SK-N-SH (cell line): ENCODE measurements at regions not wholly inside any gene's neighbourhood (a gene's known extent, or its start where the extent isn't known, plus 50 kb on each side); places are given as distances from the start of the nearest gene placed in this dataset.
"Not testable (repeated sequence)": the region's sequence is repeated elsewhere in the genome, so short reads cannot be mapped to it uniquely, and the experiment has no call there.

Experiments used
- CTCF ChIA-PET: fragments of 300-600, 350-600 bp; formaldehyde crosslinking; extraction: SDS; loops from one replicate; lab custom pipeline; 2021; lab: Yijun Ruan, JAX
- POLR2A ChIA-PET: fragments of 350-600 bp; sonication (Branson Sonifier 250); formaldehyde crosslinking; extraction: SDS; loops from one replicate; lab custom pipeline; 2020; ENCODE audit warnings: antibody characterized with exemption, inconsistent platforms; lab: Yijun Ruan, JAX
- DNase-seq: peaks from one replicate; pipeline ENCODE4 v3.0.0; 2012
- H2AFZ ChIP-seq: fragments of 200-600 bp; sonication (generic); 2 replicates; pipeline ENCODE4 v1.8.1; 2016; ENCODE audit warnings: antibody characterized with exemption, mild to moderate bottlenecking, low read depth
- H3F3A ChIP-seq: fragments of 200-600 bp; sonication (generic); replicated peaks from 2 replicates; pipeline ENCODE3; 2016; ENCODE audit warnings: antibody characterized with exemption, mild to moderate bottlenecking; ENCODE audit not compliant: insufficient read depth
- H3K27ac ChIP-seq, 2 experiments: fragments of 200-500 bp in 1 of 2; fragments of 200-600 bp in 1 of 2; sonication (Bioruptor generic) in 1 of 2; sonication (generic), shearing (Covaris generic) in 1 of 2; 2 replicates each; pipeline versions ENCODE4 v1.5.1 to v1.6.1; 2014 to 2016; ENCODE audit warnings: low read depth in 2 of 2, inconsistent platforms in 1 of 2, low read length in 1 of 2, mild to moderate bottlenecking in 1 of 2, mixed read lengths in 1 of 2
- H3K27me3 ChIP-seq: fragments of 200-600 bp; sonication (generic), shearing (Covaris generic); 2 replicates; pipeline ENCODE4 v1.6.1; 2016; ENCODE audit warnings: mixed run types; ENCODE audit not compliant: insufficient read depth
- H3K36me3 ChIP-seq, 2 experiments: fragments of 200-500 bp in 1 of 2; fragments of 200-600 bp in 1 of 2; sonication (Bioruptor generic) in 1 of 2; sonication (generic) in 1 of 2; replicated peaks in 1 of 2; 2 replicates each; pipeline versions ENCODE3 to v1.5.1; 2014 to 2016; ENCODE audit warnings: low read length in 1 of 2, mild to moderate bottlenecking in 1 of 2; ENCODE audit not compliant: insufficient read depth in 2 of 2, control insufficient read depth in 1 of 2
- H3K4me1 ChIP-seq, 2 experiments: fragments of 200-500 bp in 1 of 2; fragments of 200-600 bp in 1 of 2; sonication (Bioruptor generic) in 1 of 2; sonication (generic), shearing (Covaris generic) in 1 of 2; 2 replicates each; pipeline versions ENCODE4 v1.5.1 to v1.6.1; 2014 to 2016; ENCODE audit warnings: low read depth in 1 of 2, low read length in 1 of 2, mixed run types in 1 of 2; ENCODE audit not compliant: insufficient read depth in 2 of 2, control insufficient read depth in 1 of 2
- H3K4me2 ChIP-seq: fragments of 200-600 bp; sonication (generic), shearing (Covaris generic); 2 replicates; pipeline ENCODE4 v1.6.1; 2017; ENCODE audit warnings: mixed run types
- H3K4me3 ChIP-seq, 2 experiments: fragments of 200-500 bp in 1 of 2; fragments of 200-600 bp in 1 of 2; sonication (Bioruptor generic) in 1 of 2; sonication (generic), shearing (Covaris generic) in 1 of 2; 2 replicates each; pipeline versions ENCODE4 v1.5.1 to v1.8.1; 2014 to 2016; ENCODE audit warnings: low read depth in 2 of 2, inconsistent platforms in 1 of 2, low read length in 1 of 2, mild to moderate bottlenecking in 1 of 2, mixed read lengths in 1 of 2, moderate library complexity in 1 of 2
- H3K79me2 ChIP-seq: fragments of 200-600 bp; sonication (generic); 2 replicates; pipeline ENCODE4 v1.8.1; 2017; ENCODE audit warnings: mild to moderate bottlenecking; ENCODE audit not compliant: insufficient read depth
- H3K9ac ChIP-seq: fragments of 200-600 bp; sonication (generic); 2 replicates; pipeline ENCODE4 v1.6.1; 2017; ENCODE audit warnings: mixed run types
- H3K9me2 ChIP-seq: fragments of 200-600 bp; sonication (generic); 2 replicates; pipeline ENCODE4 v1.6.1; 2017; ENCODE audit warnings: mixed run types
- H3K9me3 ChIP-seq: fragments of 200-600 bp; sonication (generic); 2 replicates; pipeline ENCODE4 v1.6.1; 2017; ENCODE audit warnings: mixed run types, mild to moderate bottlenecking, moderate library complexity
- H4K20me1 ChIP-seq: fragments of 200-600 bp; sonication (generic); 2 replicates; pipeline ENCODE4 v1.6.1; 2017; ENCODE audit warnings: mild to moderate bottlenecking, mixed run types; ENCODE audit not compliant: insufficient read depth
- CTCF ChIP-seq: fragments of 200-600 bp; sonication (generic); IDR thresholded peaks from 2 replicates; pipeline ENCODE4 v1.6.1; 2017; ENCODE audit warnings: antibody characterized with exemption, mild to moderate bottlenecking, moderate library complexity
- GATA2 ChIP-seq: sonication (generic); formaldehyde crosslinking; IDR thresholded peaks from 2 replicates; pipeline ENCODE4 v1.5.0; 2020; ENCODE audit warnings: mild to moderate bottlenecking, missing genetic modification reagents
- NFIC ChIP-seq: IDR thresholded peaks from 2 replicates; pipeline ENCODE4 v1.4.0; 2012; ENCODE audit warnings: borderline replicate concordance
- RAD21 ChIP-seq: IDR thresholded peaks from 2 replicates; pipeline ENCODE4 v1.6.1; 2012; ENCODE audit warnings: mild to moderate bottlenecking, low read length
- RCOR1 ChIP-seq: fragments of 150-350 bp; IDR thresholded peaks from 2 replicates; pipeline ENCODE4 v1.6.1; 2017; ENCODE audit warnings: antibody characterized with exemption, low read length
- WGBS: methylation state at CpG from one replicate; pipeline ENCODE4 v1.1.6; 2017; ENCODE audit warnings: low lambda C conversion rate; 5-methylcytosine and 5-hydroxymethylcytosine counted together

DNA sequence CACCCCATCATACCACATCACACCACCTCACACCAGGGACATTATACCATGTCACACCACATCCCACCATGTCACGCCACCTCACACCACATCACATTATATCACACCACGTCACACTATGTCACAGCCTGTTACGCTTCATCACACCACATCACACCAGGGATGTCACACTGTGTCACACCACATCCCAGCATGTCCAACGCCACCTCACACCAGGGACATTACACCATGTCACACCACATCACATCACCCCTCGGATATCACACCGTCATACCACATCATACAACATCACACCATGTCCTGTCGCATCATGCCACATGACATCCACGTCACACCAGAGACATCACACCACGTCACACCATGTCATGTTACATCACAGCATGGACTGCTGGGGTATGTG, 235.5 kb downstream of the TMEM121 start:
- no peaks in the 10 kb centered on the region for H3K36me3 ChIP-seq
- DNase-seq = no peak
- H3K27ac ChIP-seq = no peak overlapping the region
- H3K9me2 ChIP-seq = no peaks in the 10 kb centered on the region
- WGBS = 45% methylated on average over 9 of the region's 9 CpGs
- no peaks in the 10 kb centered on the region for H3K27me3 ChIP-seq
- no peak overlapping the region for H3K9ac ChIP-seq
- TF ChIP-seq CTCF (no peak), GATA2 (CRISPR knock-in tag) (no peak), NFIC (no peak), RAD21 (no peak), RCOR1 (no peak)
- H3K79me2 ChIP-seq = no peaks in the 10 kb centered on the region
- H3K4me1 ChIP-seq = peaks cover 0 to 5% of the 10 kb centered on the region in 2 experiments; a peak in 1 of 4 replicates
- no peaks in the 10 kb centered on the region for H3K9me3 ChIP-seq
- H4K20me1 ChIP-seq = no peaks in the 10 kb centered on the region
- no peak overlapping the region for H2AFZ ChIP-seq
- no peak overlapping the region for H3K4me3 ChIP-seq
- ChIA-PET CTCF (no interaction called here), POLR2A (no interaction called here)
- no peaks in the 10 kb centered on the region for H3F3A ChIP-seq
- no peak overlapping the region for H3K4me2 ChIP-seq

DNA sequence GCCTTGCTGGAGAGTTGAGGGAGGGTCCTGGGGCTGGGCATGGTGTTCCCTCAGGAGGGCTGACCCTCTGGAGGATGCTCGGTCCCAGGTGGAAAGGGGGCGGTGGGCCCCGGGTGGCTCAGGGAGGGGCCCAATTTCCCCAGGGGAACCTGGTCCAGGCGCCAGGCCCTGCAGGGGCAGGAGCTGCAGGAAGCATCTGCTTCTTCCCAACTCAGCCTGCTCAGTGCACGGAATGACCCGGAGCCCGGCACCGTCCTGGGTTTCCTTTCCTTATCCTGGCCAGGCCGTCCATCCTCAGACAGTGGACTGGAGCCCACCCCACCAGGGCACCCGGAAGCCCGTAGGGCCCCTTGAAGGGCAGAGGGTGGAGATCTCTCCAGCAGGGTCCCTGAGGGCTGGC, 235.9 kb downstream of the TMEM121 start:
- H3K4me3 ChIP-seq, H3F3A ChIP-seq, H3K27me3 ChIP-seq, H2AFZ ChIP-seq, H3K9me3 ChIP-seq, POLR2A ChIA-PET, H3K9me2 ChIP-seq, H3K36me3 ChIP-seq, H3K9ac ChIP-seq, H4K20me1 ChIP-seq, H3K4me1 ChIP-seq, DNase-seq, H3K79me2 ChIP-seq, CTCF ChIA-PET, H3K4me2 ChIP-seq, H3K27ac ChIP-seq: not testable (repeated sequence)
- no CpG with 5 or more reads among the region's 11 CpGs for WGBS

DNA sequence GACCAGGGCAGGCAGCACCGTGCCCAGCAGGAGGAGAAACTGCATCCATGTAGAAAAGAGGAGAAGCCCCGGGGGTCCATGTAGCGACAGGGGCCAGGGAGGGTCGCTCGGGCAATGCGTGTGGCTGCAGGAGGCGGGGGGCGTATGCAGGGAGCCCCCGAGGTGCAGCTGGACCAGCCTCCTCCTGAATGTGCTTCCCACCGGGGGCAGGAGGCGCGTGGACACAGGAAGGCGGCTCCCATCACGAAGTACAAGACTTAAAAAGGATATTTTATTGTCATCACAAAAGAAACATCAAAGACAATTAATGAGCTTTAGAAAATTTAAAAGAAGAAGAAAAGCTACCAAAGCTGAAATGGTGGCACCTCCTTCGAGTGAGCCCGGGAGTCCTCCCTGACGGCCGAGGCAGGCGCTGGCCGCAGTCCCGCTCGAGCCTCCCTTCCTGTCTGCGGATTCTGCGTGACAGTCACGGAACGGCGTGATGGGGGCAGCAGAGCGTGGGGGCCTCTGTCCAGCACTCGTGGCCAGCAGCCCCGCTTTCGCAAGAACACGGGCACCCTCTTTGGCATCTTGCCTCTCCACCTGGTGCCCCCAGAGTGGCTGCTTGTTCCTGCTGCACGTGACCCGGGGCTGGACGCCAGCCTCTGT, 238.0 kb downstream of the TMEM121 start:
- H3K9ac ChIP-seq, H3F3A ChIP-seq, H3K79me2 ChIP-seq, H3K9me3 ChIP-seq, H3K36me3 ChIP-seq, H4K20me1 ChIP-seq, POLR2A ChIA-PET, H3K27ac ChIP-seq, H3K4me3 ChIP-seq, H3K9me2 ChIP-seq, H2AFZ ChIP-seq, H3K4me2 ChIP-seq, H3K27me3 ChIP-seq, H3K4me1 ChIP-seq, CTCF ChIA-PET, DNase-seq: not testable (repeated sequence)
- 52% methylated on average over 12 of the region's 35 CpGs for WGBS

DNA sequence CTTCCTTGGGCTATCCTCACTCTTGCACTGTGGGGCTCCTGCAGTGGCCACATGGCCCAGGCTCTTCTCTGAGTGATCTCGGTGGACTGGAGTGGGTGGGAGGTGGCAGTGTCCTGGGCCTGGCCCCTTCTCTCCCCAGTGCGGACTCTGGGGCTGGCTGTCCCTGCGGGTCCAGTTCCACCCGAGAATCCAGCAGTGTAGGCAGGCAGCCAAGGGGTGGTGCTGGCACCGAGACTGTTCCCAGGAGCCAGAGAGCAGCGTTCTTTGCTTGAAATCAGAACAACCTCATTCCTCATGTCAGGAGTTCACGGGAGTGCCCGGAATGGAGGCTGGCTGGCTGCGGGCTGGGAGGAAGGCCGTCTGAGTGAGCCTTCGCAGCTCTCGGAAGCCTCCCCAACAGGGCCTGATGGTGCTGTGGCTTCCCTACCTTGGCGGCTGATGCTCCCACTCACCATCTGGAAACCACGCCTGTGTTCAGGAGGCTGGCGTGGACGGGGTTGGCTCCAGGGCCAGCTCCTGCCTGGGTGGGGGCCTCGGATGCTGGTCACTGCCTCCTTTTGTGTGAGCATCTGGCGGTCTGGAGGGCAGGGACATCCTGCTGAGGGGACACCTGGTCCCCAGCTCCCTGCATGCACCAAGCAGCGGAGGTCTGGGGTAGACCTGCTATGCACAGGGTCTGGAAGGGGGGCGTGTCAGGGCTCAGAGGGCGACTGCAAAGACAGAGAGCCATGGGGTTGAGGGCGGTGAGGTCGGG, 238.9 kb downstream of the TMEM121 start:
- not testable (repeated sequence) for H3K9me3 ChIP-seq
- no CpG with 5 or more reads among the region's 23 CpGs for WGBS

More for the DNA sequence above, 238.9 kb downstream of the TMEM121 start:
- H3K9me2 ChIP-seq, H3K27me3 ChIP-seq, H4K20me1 ChIP-seq, POLR2A ChIA-PET, CTCF ChIA-PET, H3K79me2 ChIP-seq, H2AFZ ChIP-seq, H3K4me3 ChIP-seq, H3F3A ChIP-seq, H3K4me2 ChIP-seq, H3K9ac ChIP-seq, H3K36me3 ChIP-seq, H3K4me1 ChIP-seq: not testable (repeated sequence)
- H3K27ac ChIP-seq = peak overlapping the region in 1 of 2 experiments; percentile 28; a peak in 1 of 4 replicates
- DNase-seq = peak; percentile 48
